GM18519 (cell line): ENCODE measurements at regions not wholly inside any gene's neighbourhood (a gene's known extent, or its start where the extent isn't known, plus 50 kb on each side); places are given as distances from the start of the nearest gene placed in this dataset.
"Not testable (repeated sequence)": the region's sequence is repeated elsewhere in the genome, so short reads cannot be mapped to it uniquely, and the experiment has no call there.

Source experiments
- ATAC-seq: cut with Tn5 transposase; IDR thresholded peaks from one replicate; pipeline ENCODE4 v1.9.1; 2021; ENCODE audit warnings: mild to moderate bottlenecking, moderate library complexity; ENCODE audit not compliant: unreplicated experiment, low FRiP score

DNA sequence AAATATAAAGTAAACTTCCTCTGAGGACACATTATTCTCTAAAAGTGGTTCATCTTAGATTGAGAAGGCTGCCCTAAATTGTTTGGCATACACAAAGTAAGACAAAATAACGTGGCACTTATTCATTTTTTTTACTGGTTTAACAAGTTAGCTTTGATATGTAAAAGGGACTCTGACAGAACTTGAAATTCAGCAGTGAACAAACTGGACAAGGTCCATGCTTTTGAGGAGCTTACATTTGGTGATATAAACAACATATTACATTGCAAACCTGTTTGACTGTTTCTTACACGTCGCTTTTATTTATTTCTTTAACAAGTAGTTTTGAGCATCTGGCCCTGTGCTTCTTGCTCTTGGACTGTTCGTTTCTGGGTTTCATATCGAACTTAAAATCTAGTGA is 253.1 kb upstream of the POM121L12 start:
- ATAC-seq, result no peak

DNA sequence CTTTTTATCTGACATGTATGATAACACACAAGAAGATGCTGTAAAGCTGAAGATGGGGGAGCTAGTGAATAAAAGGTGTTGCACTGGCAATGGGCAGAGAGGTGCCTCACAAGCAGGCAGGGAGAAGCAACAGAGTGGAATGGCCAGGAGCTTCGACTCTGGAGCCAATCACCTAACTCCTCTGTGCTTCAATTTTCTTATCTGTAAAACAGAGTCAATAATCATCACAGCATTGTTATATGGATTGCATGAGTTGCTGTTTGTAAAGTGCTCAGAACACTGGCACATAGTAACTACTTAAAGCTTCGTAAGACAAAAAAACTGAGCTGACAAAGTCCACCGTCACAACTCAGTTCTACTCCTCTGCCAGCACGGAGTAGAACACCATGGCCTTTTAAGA is 254.2 kb upstream of the POM121L12 start:
- ATAC-seq, result no peak

DNA sequence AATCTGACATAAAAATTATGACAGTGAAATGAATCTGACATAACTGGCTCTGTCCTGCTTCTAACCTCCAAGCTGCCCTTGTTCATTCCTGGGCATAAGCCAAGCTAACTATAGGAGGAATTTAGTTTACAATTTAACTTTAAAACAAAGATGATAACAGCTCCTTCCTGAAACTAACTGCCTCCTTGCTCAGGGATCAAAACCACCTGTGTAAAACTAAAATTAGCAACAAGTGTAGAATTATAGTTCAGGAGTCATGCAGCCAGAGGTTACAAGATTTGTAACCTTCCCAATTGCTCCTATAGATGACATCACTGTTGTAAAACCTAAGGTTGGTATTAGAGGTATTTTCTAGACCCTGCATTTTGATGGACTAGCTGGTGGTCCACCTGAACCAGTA is 256.4 kb upstream of the POM121L12 start:
- no peak for ATAC-seq

GRCh38 chr7:52777051-52777822 is 258.2 kb upstream of the POM121L12 start:
- no peak for ATAC-seq

GRCh38 chr7:52775876-52776275 is 259.6 kb upstream of the POM121L12 start:
- no peak for ATAC-seq

- ATAC-seq, result no peak
Measured at GRCh38 chr7:52771177-52771576, 264.3 kb upstream of the POM121L12 start.

GRCh38 chr7:52764492-52765169 is 270.8 kb upstream of the POM121L12 start:
- no peak for ATAC-seq

DNA sequence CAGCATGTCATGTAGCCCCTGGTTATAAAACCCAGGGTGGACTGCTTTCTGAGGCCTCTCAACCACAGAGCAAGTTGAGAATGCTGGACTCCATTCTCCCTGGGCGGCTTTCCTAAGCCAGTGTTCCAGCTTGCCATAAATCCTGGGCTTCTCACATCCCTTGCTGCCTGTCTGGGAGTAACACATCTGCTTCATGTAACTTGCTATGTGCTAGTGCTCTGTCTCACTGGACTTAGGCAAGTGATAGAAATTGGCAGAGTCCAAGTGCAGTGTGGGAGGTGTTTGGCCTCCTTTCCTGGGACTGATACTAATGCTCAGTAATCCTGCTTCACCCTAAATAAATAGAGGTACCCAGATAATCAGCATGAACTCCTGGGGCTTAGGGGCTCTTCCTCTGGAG is 277.1 kb upstream of the POM121L12 start:
- no peak for ATAC-seq

- ATAC-seq, result no peak
Measured at GRCh38 chr7:52753855-52754254, 281.6 kb upstream of the POM121L12 start.

- ATAC-seq, result no peak
Measured at GRCh38 chr7:52752891-52753290, 282.5 kb upstream of the POM121L12 start.

GRCh38 chr7:52749880-52750279 is 285.6 kb upstream of the POM121L12 start:
- ATAC-seq, result no peak

DNA sequence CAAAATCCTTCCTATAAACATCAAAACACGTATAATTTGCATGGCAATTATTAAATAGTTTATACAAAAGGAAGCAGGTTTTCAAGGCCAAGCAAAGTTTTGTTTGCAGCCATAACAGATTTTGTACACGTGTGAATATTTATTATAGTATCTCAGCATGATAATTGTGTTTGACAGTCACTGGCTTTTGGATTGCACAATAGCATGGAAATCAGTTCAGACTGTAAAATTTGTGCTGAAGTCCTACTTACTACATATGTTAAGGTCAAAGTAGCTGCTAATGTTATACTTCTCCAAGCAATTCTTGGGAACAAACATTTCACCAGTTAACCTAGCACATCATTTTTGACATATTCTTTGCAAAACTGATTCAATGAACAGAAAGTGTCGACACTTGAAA is 287.6 kb upstream of the POM121L12 start:
- no peak for ATAC-seq

GRCh38 chr7:52741670-52742290 is 293.7 kb upstream of the POM121L12 start:
- ATAC-seq, result no peak

- ATAC-seq, result no peak
Measured at GRCh38 chr7:52735656-52736055, 299.8 kb upstream of the POM121L12 start.

GRCh38 chr7:52728683-52729082 is 306.8 kb upstream of the POM121L12 start:
- ATAC-seq, result not testable (repeated sequence)

DNA sequence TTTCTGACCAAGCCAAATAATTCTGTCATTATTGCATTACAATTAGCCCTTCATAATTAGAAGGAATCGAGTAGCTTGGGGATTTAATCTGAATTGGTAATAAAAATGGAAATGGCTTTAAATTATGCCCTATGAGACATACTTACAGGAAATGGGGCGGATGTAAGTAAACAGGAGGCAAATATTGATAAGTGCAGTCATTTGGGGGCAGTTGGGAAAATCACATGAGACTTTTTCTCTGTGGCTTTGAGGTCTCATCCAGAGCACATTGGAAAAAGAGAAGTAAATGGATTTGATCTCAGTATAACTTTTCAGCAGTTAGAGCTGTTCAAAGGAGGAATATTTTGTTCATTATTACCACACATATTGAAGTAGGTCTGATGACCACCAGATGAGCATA is 307.8 kb upstream of the POM121L12 start:
- ATAC-seq, result no peak

GRCh38 chr7:52726986-52727385 is 308.4 kb upstream of the POM121L12 start:
- ATAC-seq, result no peak

DNA sequence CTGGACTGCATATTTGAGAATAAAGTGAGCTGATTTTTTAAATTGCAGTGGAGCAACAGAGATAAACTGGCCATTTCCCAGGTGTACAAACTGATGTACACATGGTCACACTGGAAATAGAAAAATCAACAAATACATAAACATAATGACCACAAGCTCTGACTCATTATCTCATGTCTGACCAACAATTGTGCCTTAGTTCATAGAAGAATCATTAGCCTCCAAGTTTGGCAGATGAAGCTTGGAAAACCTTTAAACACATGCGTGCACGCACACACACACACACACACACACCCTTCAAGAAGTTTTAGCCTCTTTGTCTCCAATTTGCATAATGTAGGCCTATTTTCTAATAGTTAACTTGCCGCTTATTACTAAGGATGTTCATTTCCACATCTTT is 308.9 kb upstream of the POM121L12 start:
- no peak for ATAC-seq

DNA sequence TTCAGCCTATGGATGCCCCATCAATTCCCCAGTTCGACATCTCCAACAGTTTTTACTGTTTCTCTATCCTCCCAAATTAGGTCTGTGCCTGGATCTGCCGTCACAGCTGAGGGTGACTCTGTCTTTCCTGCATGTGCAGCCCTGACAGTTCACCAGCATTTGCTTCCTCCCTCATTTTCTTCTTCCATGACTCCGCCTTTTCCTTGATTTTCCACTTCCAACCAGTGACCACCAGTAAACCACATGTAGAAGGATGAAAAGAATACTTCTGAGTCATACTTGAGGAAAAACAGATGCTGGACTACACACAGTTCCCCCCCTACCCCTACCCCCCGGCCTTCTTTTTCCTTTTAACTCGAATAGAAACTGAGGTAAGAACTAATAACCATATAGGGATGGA is 311.8 kb upstream of the POM121L12 start:
- ATAC-seq, result no peak

DNA sequence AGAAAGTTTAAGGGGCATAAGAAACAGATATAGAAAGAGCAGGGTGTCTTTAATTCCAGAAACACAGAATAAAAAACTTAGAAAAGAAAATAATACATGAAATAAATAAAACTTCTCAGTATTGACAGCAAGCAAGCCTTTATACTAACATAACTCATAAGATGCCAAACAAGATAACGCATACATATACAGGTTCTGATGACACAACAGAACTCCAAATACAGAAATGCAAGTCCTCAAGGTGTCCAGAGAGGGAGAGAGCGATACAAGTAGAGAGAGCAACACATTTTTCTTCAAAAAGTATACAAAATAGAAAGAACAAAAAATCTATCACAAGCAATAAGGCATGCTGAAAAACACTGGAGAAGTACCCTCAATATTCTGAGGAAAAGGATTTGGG is 314.6 kb upstream of the POM121L12 start:
- no peak for ATAC-seq

DNA sequence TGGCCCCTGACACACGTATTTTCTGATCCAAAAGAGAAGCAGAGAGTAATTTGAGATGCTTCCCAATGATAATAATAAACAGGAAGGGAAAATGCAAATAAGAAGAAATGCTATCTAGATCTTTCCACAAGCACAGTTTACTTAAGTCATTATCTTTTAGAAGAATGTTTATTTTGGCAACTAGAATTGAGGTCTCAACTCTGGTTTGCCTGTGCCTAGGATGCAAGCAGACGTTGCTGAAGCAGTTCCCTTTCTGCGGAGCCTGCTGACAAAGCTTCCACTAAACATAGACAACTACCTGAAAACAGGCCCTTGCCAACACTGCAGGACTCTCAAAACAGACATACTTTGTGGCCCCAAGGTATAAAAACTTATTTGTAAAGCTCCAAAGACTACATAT is 315.8 kb upstream of the POM121L12 start:
- no peak for ATAC-seq

DNA sequence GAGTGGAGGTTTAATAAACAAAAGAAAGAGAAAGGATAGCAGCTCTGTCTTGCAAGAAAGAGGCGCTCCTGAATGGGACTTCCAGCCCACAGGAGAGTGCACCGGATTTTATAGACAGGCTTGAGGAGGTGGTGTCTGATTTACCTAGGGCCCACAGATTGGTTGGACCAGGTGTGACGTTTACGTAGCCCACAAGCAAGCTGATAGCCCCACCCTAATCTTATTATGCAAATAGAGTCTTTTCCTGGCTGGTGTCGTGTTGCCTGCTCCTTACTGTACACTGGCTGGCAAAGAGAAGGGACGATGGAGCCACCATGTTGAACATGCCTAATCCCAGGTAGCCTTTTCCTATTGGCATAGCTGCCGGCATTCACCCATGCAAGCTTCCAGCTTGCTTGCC is 319.7 kb upstream of the POM121L12 start:
- ATAC-seq, result no peak
